ENCODE measurements at regions not wholly inside any gene's neighbourhood (a gene's known extent, or its start where the extent isn't known, plus 50 kb on each side); places are given as distances from the start of the nearest gene placed in this dataset.

- DNase-seq = no peak
Measured at GRCh38 chr3:28907616-28908015, 373.3 kb upstream of the RBMS3 start.

- no peak for DNase-seq
Measured at GRCh38 chr3:28912120-28912885, 368.6 kb upstream of the RBMS3 start.

- DNase-seq = no peak
Measured at GRCh38 chr3:28915741-28916500, 364.9 kb upstream of the RBMS3 start.

- DNase-seq = no peak
Measured at GRCh38 chr3:28916713-28917499, 364.0 kb upstream of the RBMS3 start.

- DNase-seq = no peak
Measured at GRCh38 chr3:28917895-28918475, 362.9 kb upstream of the RBMS3 start.

- no peak for DNase-seq
Measured at GRCh38 chr3:28922376-28922775, 358.5 kb upstream of the RBMS3 start.

- DNase-seq = no peak
Measured at GRCh38 chr3:28923994-28924393, 356.9 kb upstream of the RBMS3 start.

- DNase-seq = no peak
Measured at GRCh38 chr3:28924744-28925360, 356.0 kb upstream of the RBMS3 start.

- DNase-seq = no peak
Measured at GRCh38 chr3:28933337-28933736, 347.5 kb upstream of the RBMS3 start.

- no peak for DNase-seq
Measured at GRCh38 chr3:28934126-28934813, 346.6 kb upstream of the RBMS3 start.

GRCh38 chr3:28935146-28935545 is 345.7 kb upstream of the RBMS3 start:
- DNase-seq = no peak

- DNase-seq = no peak
Measured at GRCh38 chr3:28936154-28936553, 344.7 kb upstream of the RBMS3 start.

GRCh38 chr3:28940530-28940929 is 340.3 kb upstream of the RBMS3 start:
- no peak for DNase-seq

- DNase-seq = no peak
Measured at GRCh38 chr3:28940994-28941393, 339.9 kb upstream of the RBMS3 start.

- no peak for DNase-seq
Measured at GRCh38 chr3:28947061-28947460, 333.8 kb upstream of the RBMS3 start.

- no peak for DNase-seq
Measured at GRCh38 chr3:28947751-28948150, 333.1 kb upstream of the RBMS3 start.

- DNase-seq = no peak
Measured at GRCh38 chr3:28948685-28949084, 332.2 kb upstream of the RBMS3 start.

GRCh38 chr3:28949580-28949979 is 331.3 kb upstream of the RBMS3 start:
- no peak for DNase-seq

- DNase-seq = no peak
Measured at GRCh38 chr3:28950614-28951013, 330.3 kb upstream of the RBMS3 start.

- no peak for DNase-seq
Measured at GRCh38 chr3:28951772-28952556, 328.9 kb upstream of the RBMS3 start.

- no peak for DNase-seq
Measured at GRCh38 chr3:28958656-28959055, 322.2 kb upstream of the RBMS3 start.
